Hepatocyte (in vitro differentiated cells): ENCODE measurements at regions not wholly inside any gene's neighbourhood (a gene's known extent, or its start where the extent isn't known, plus 50 kb on each side); places are given as distances from the start of the nearest gene placed in this dataset.

Experiments used
- CTCF ChIP-seq: fragments of 200-600 bp; sonication (generic); IDR thresholded peaks from 2 replicates; pipeline ENCODE4 v1.5.1; 2016; ENCODE audit warnings: antibody characterized with exemption, mild to moderate bottlenecking; ENCODE audit not compliant: poor library complexity
- EZH2 ChIP-seq: fragments of 200-600 bp; sonication (generic); IDR thresholded peaks from 2 replicates; pipeline ENCODE4 v1.6.1; 2016; ENCODE audit warnings: antibody characterized with exemption, mild to moderate bottlenecking, borderline replicate concordance

DNA sequence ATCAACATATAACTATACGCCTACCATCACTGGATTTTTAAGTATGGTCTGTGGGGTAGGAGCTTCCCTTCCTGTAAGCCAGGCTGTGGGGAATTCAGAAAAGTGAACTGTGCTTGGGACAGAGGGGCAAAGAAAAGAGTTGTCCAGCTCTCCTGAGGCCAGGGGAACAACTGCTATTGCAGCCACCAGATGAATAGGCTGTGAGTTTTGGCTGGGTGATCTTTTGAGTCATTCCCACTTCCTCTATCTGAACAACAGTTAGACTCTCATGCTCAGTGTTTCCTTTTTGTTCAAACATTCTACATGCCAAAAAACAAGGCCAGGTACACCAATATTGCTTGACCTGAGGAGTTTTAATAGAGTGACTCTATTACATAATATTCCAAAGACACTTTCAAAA, 426.2 kb upstream of the DACH1 start:
- TF ChIP-seq CTCF (no peak), EZH2 (no peak)
